ENCODE measurements at regions not wholly inside any gene's neighbourhood (a gene's known extent, or its start where the extent isn't known, plus 50 kb on each side); places are given as distances from the start of the nearest gene placed in this dataset.
"Not testable (repeated sequence)": the region's sequence is repeated elsewhere in the genome, so short reads cannot be mapped to it uniquely, and the experiment has no call there.

- Mint-ChIP-seq H3K27me3 (no peaks in the 10 kb centered on the region), H3K36me3 (ENCODE audit: insufficient read depth) (peaks cover 2% of the 10 kb centered on the region), H3K4me1 (no peaks in the 10 kb centered on the region), H3K9me3 (peaks cover 42% of the 10 kb centered on the region), H3K27ac (ENCODE audit: low read depth) (no peak overlapping the region), H3K4me3 (no peak overlapping the region)
- DNase-seq (ENCODE audit: low spot score in 2 of 2) (no peak), ATAC-seq (replicated peaks; ENCODE audit: extremely low read depth, poor library complexity, severe bottlenecking) (no peak)
These were observed 761.7 kb upstream of the SEMA6D start for GRCh38 chr15:46955576-46955975.

GRCh38 chr15:46956456-46956855, 760.8 kb upstream of the SEMA6D start:
- H3K4me1 Mint-ChIP-seq, result no peaks in the 10 kb centered on the region
- ATAC-seq (replicated peaks; ENCODE audit: extremely low read depth, poor library complexity, severe bottlenecking) (no peak), DNase-seq (ENCODE audit: low spot score in 2 of 2) (no peak)
- peaks cover 39% of the 10 kb centered on the region for H3K9me3 Mint-ChIP-seq
- H3K4me3 Mint-ChIP-seq, result no peak overlapping the region
- H3K27ac Mint-ChIP-seq (ENCODE audit: low read depth), result no peak overlapping the region
- no peaks in the 10 kb centered on the region for H3K27me3 Mint-ChIP-seq
- peaks cover 2% of the 10 kb centered on the region for H3K36me3 Mint-ChIP-seq (ENCODE audit: insufficient read depth)

- no peak for ATAC-seq (replicated peaks; ENCODE audit: extremely low read depth, poor library complexity, severe bottlenecking)
- H3K9me3 Mint-ChIP-seq, result peaks cover 36% of the 10 kb centered on the region
- H3K36me3 Mint-ChIP-seq (ENCODE audit: insufficient read depth), result peaks cover 2% of the 10 kb centered on the region
- DNase-seq (ENCODE audit: low spot score in 2 of 2), result no peak
- no peak overlapping the region for H3K4me3 Mint-ChIP-seq
- no peaks in the 10 kb centered on the region for H3K27me3 Mint-ChIP-seq
- H3K27ac Mint-ChIP-seq (ENCODE audit: low read depth), result no peak overlapping the region
- H3K4me1 Mint-ChIP-seq, result no peaks in the 10 kb centered on the region
These were observed 760.4 kb upstream of the SEMA6D start for GRCh38 chr15:46956881-46957280.

- Mint-ChIP-seq H3K9me3 (peaks cover 33% of the 10 kb centered on the region), H3K27me3 (no peaks in the 10 kb centered on the region), H3K4me3 (no peak overlapping the region), H3K4me1 (no peaks in the 10 kb centered on the region), H3K27ac (ENCODE audit: low read depth) (no peak overlapping the region), H3K36me3 (ENCODE audit: insufficient read depth) (no peaks in the 10 kb centered on the region)
- no peak for ATAC-seq (replicated peaks; ENCODE audit: extremely low read depth, poor library complexity, severe bottlenecking)
- no peak for DNase-seq (ENCODE audit: low spot score in 2 of 2)
These were observed 756.7 kb upstream of the SEMA6D start for GRCh38 chr15:46960581-46960980.

GRCh38 chr15:46961795-46962194, 755.5 kb upstream of the SEMA6D start:
- DNase-seq (ENCODE audit: low spot score in 2 of 2) (no peak), ATAC-seq (replicated peaks; ENCODE audit: extremely low read depth, poor library complexity, severe bottlenecking) (no peak)
- H3K4me3 Mint-ChIP-seq, result no peak overlapping the region
- H3K9me3 Mint-ChIP-seq, result peaks cover 30% of the 10 kb centered on the region
- no peak overlapping the region for H3K27ac Mint-ChIP-seq (ENCODE audit: low read depth)
- H3K36me3 Mint-ChIP-seq (ENCODE audit: insufficient read depth), result no peaks in the 10 kb centered on the region
- no peaks in the 10 kb centered on the region for H3K4me1 Mint-ChIP-seq
- H3K27me3 Mint-ChIP-seq, result no peaks in the 10 kb centered on the region

GRCh38 chr15:46988055-46988454, 729.2 kb upstream of the SEMA6D start:
- not testable (repeated sequence) for H3K27me3 Mint-ChIP-seq; ATAC-seq (replicated peaks; ENCODE audit: extremely low read depth, poor library complexity, severe bottlenecking); H3K36me3 Mint-ChIP-seq (ENCODE audit: insufficient read depth); DNase-seq (ENCODE audit: low spot score in 2 of 2); H3K4me1 Mint-ChIP-seq; H3K9me3 Mint-ChIP-seq; H3K27ac Mint-ChIP-seq (ENCODE audit: low read depth); H3K4me3 Mint-ChIP-seq

GRCh38 chr15:46996359-46996758, 720.9 kb upstream of the SEMA6D start:
- Mint-ChIP-seq H3K27me3 (no peaks in the 10 kb centered on the region), H3K27ac (ENCODE audit: low read depth) (no peak overlapping the region), H3K9me3 (peaks cover 29% of the 10 kb centered on the region), H3K36me3 (ENCODE audit: insufficient read depth) (no peaks in the 10 kb centered on the region), H3K4me3 (no peak overlapping the region), H3K4me1 (no peaks in the 10 kb centered on the region)
- ATAC-seq (replicated peaks; ENCODE audit: extremely low read depth, poor library complexity, severe bottlenecking), result no peak
- no peak for DNase-seq (ENCODE audit: low spot score in 2 of 2)

GRCh38 chr15:46997501-46997900, 719.8 kb upstream of the SEMA6D start:
- H3K4me3 Mint-ChIP-seq, result no peak overlapping the region
- peaks cover 30% of the 10 kb centered on the region for H3K9me3 Mint-ChIP-seq
- no peaks in the 10 kb centered on the region for H3K27me3 Mint-ChIP-seq
- no peaks in the 10 kb centered on the region for H3K4me1 Mint-ChIP-seq
- DNase-seq (ENCODE audit: low spot score in 2 of 2), result no peak
- no peak for ATAC-seq (replicated peaks; ENCODE audit: extremely low read depth, poor library complexity, severe bottlenecking)
- no peak overlapping the region for H3K27ac Mint-ChIP-seq (ENCODE audit: low read depth)
- no peaks in the 10 kb centered on the region for H3K36me3 Mint-ChIP-seq (ENCODE audit: insufficient read depth)

- Mint-ChIP-seq H3K27me3 (no peaks in the 10 kb centered on the region), H3K4me1 (no peaks in the 10 kb centered on the region), H3K27ac (ENCODE audit: low read depth) (no peak overlapping the region), H3K4me3 (no peak overlapping the region), H3K36me3 (ENCODE audit: insufficient read depth) (no peaks in the 10 kb centered on the region), H3K9me3 (peaks cover 26% of the 10 kb centered on the region)
- DNase-seq (ENCODE audit: low spot score in 2 of 2), result no peak
- ATAC-seq (replicated peaks; ENCODE audit: extremely low read depth, poor library complexity, severe bottlenecking), result no peak
These were observed 713.7 kb upstream of the SEMA6D start for GRCh38 chr15:47003568-47003967.

- Mint-ChIP-seq H3K4me3 (no peak overlapping the region), H3K4me1 (no peaks in the 10 kb centered on the region), H3K36me3 (ENCODE audit: insufficient read depth) (no peaks in the 10 kb centered on the region), H3K27me3 (no peaks in the 10 kb centered on the region), H3K27ac (ENCODE audit: low read depth) (no peak overlapping the region), H3K9me3 (peaks cover 22% of the 10 kb centered on the region)
- DNase-seq (ENCODE audit: low spot score in 2 of 2) (no peak), ATAC-seq (replicated peaks; ENCODE audit: extremely low read depth, poor library complexity, severe bottlenecking) (no peak)
These were observed 703.9 kb upstream of the SEMA6D start for GRCh38 chr15:47013446-47013845.

GRCh38 chr15:47027322-47027946, 689.9 kb upstream of the SEMA6D start:
- DNase-seq (ENCODE audit: low spot score in 2 of 2) (no peak), ATAC-seq (replicated peaks; ENCODE audit: extremely low read depth, poor library complexity, severe bottlenecking) (no peak)
- no peak overlapping the region for H3K4me3 Mint-ChIP-seq
- H3K4me1 Mint-ChIP-seq, result no peaks in the 10 kb centered on the region
- H3K27me3 Mint-ChIP-seq, result no peaks in the 10 kb centered on the region
- peaks cover 28% of the 10 kb centered on the region for H3K9me3 Mint-ChIP-seq
- H3K27ac Mint-ChIP-seq (ENCODE audit: low read depth), result no peak overlapping the region
- H3K36me3 Mint-ChIP-seq (ENCODE audit: insufficient read depth), result no peaks in the 10 kb centered on the region

GRCh38 chr15:47035475-47036406, 681.6 kb upstream of the SEMA6D start:
- ATAC-seq (replicated peaks; ENCODE audit: extremely low read depth, poor library complexity, severe bottlenecking) (no peak), DNase-seq (ENCODE audit: low spot score in 2 of 2) (no peak)
- Mint-ChIP-seq H3K9me3 (no peaks in the 10 kb centered on the region), H3K27ac (ENCODE audit: low read depth) (no peak overlapping the region), H3K4me3 (no peak overlapping the region), H3K4me1 (no peaks in the 10 kb centered on the region), H3K27me3 (no peaks in the 10 kb centered on the region), H3K36me3 (ENCODE audit: insufficient read depth) (no peaks in the 10 kb centered on the region)

- Mint-ChIP-seq H3K4me1 (no peaks in the 10 kb centered on the region), H3K4me3 (no peak overlapping the region), H3K36me3 (ENCODE audit: insufficient read depth) (no peaks in the 10 kb centered on the region), H3K27me3 (no peaks in the 10 kb centered on the region), H3K27ac (ENCODE audit: low read depth) (no peak overlapping the region), H3K9me3 (no peaks in the 10 kb centered on the region)
- DNase-seq (ENCODE audit: low spot score in 2 of 2) (no peak), ATAC-seq (replicated peaks; ENCODE audit: extremely low read depth, poor library complexity, severe bottlenecking) (no peak)
These were observed 680.3 kb upstream of the SEMA6D start for GRCh38 chr15:47037003-47037402.

Measured in central memory CD8-positive, alpha-beta T cell (primary cell).